CD14-positive monocyte (primary cell): ENCODE measurements at regions not wholly inside any gene's neighbourhood (a gene's known extent, or its start where the extent isn't known, plus 50 kb on each side); places are given as distances from the start of the nearest gene placed in this dataset.

Source experiments
- DNase-seq, 3 donors: peaks; one replicate each; pipeline ENCODE4 v3.0.0-alpha.2; 2011 to 2022
- H2AFZ ChIP-seq: 2 replicates; pipeline ENCODE4 v1.6.0; 2012; ENCODE audit warnings: mild to moderate bottlenecking, low read depth, low read length, inconsistent platforms; ENCODE audit not compliant: insufficient read depth, poor library complexity, severe bottlenecking
- H3K27ac ChIP-seq, 2 donors: 1 replicate in 1 of 2; 2 replicates in 1 of 2; pipeline ENCODE4 v1.5.1; 2012 to 2013; ENCODE audit warnings: low read length in 2 of 2, control low read depth in 1 of 2, inconsistent platforms in 1 of 2, low read depth in 1 of 2, mild to moderate bottlenecking in 1 of 2
- H3K27me3 ChIP-seq, 2 donors: one replicate each; pipeline versions ENCODE4 v1.6.0 to v1.6.1; 2011 to 2013; ENCODE audit warnings: low read length in 2 of 2; ENCODE audit not compliant: control insufficient read depth in 2 of 2, insufficient read depth in 2 of 2
- H3K36me3 ChIP-seq, 2 donors: replicated peaks in 1 of 2; 1 replicate in 1 of 2; 2 replicates in 1 of 2; pipeline versions ENCODE4 v1.5.1 to v1.6.1; 2012 to 2013; ENCODE audit warnings: low read length in 2 of 2, control low read depth in 1 of 2, inconsistent platforms in 1 of 2, mild to moderate bottlenecking in 1 of 2; ENCODE audit not compliant: insufficient read depth in 2 of 2, control insufficient read depth in 1 of 2
- H3K4me1 ChIP-seq, 2 donors: 1 replicate in 1 of 2; 2 replicates in 1 of 2; pipeline versions ENCODE4 v1.5.1 to v1.6.1; 2012 to 2013; ENCODE audit warnings: low read length in 2 of 2, control low read depth in 1 of 2, inconsistent platforms in 1 of 2, mild to moderate bottlenecking in 1 of 2, moderate library complexity in 1 of 2; ENCODE audit not compliant: insufficient read depth in 2 of 2, control insufficient read depth in 1 of 2
- H3K4me2 ChIP-seq: replicated peaks from 2 replicates; pipeline ENCODE3; 2012; ENCODE audit warnings: low read length, moderate library complexity, mild to moderate bottlenecking; ENCODE audit not compliant: poor library complexity, severe bottlenecking; ENCODE audit errors: extremely low read depth
- H3K4me3 ChIP-seq, 3 experiments: fragments of 200-600 bp in 1 of 3; sonication (generic) in 1 of 3; replicated peaks in 1 of 3; 1 replicate in 2 of 3; 2 replicates in 1 of 3; pipeline ENCODE4 v1.5.1; 2011 to 2013; ENCODE audit warnings: low read length in 3 of 3, mild to moderate bottlenecking in 3 of 3, control low read depth in 2 of 3, low read depth in 2 of 3, inconsistent platforms in 1 of 3, moderate library complexity in 1 of 3
- H3K79me2 ChIP-seq: 2 replicates; pipeline ENCODE4 v1.6.0; 2012; ENCODE audit warnings: mild to moderate bottlenecking, control low read depth, inconsistent platforms, low read length, moderate library complexity; ENCODE audit not compliant: insufficient read depth
- H3K9ac ChIP-seq: 2 replicates; pipeline ENCODE4 v1.6.0; 2017; ENCODE audit warnings: low read length, mild to moderate bottlenecking; ENCODE audit not compliant: insufficient read depth, poor library complexity, severe bottlenecking
- H3K9me3 ChIP-seq, 2 donors: replicated peaks in 1 of 2; 1 replicate in 1 of 2; 2 replicates in 1 of 2; pipeline versions ENCODE4 v1.5.1 to v1.6.1; 2012 to 2013; ENCODE audit warnings: low read length in 2 of 2, control low read depth in 1 of 2; ENCODE audit not compliant: control insufficient read depth in 1 of 2, insufficient read depth in 1 of 2
- H4K20me1 ChIP-seq: 2 replicates; pipeline ENCODE4 v1.6.0; 2012; ENCODE audit warnings: mild to moderate bottlenecking, low read length, control low read depth, moderate library complexity; ENCODE audit not compliant: insufficient read depth
- H3K27ac Mint-ChIP-seq, 7 donors: one replicate each; pipeline ENCODE4 v1.8.0; 2020; ENCODE audit warnings: mild to moderate bottlenecking in 7 of 7, mixed read lengths in 7 of 7, moderate library complexity in 6 of 7, inconsistent platforms in 2 of 7
- H3K27me3 Mint-ChIP-seq, 3 donors: one replicate each; pipeline ENCODE4 v1.8.0; 2021 to 2022; ENCODE audit warnings: low read depth in 3 of 3, mild to moderate bottlenecking in 3 of 3, mixed read lengths in 3 of 3, moderate library complexity in 3 of 3, inconsistent platforms in 1 of 3
- H3K36me3 Mint-ChIP-seq, 2 donors: one replicate each; pipeline ENCODE4 v1.8.0; 2020; ENCODE audit warnings: mixed read lengths in 2 of 2, inconsistent platforms in 1 of 2, mild to moderate bottlenecking in 1 of 2
- H3K4me1 Mint-ChIP-seq: one replicate; pipeline ENCODE4 v1.8.0; 2020; ENCODE audit warnings: mild to moderate bottlenecking, mixed read lengths
- H3K4me3 Mint-ChIP-seq, 2 donors: one replicate each; pipeline ENCODE4 v1.8.0; 2020; ENCODE audit warnings: mild to moderate bottlenecking in 2 of 2, mixed read lengths in 2 of 2, moderate library complexity in 1 of 2
- H3K9me3 Mint-ChIP-seq, 7 donors: one replicate each; pipeline ENCODE4 v1.8.0; 2020 to 2022; ENCODE audit warnings: mixed read lengths in 7 of 7, mild to moderate bottlenecking in 6 of 7, moderate library complexity in 6 of 7, inconsistent platforms in 2 of 7
- WGBS: methylation state at CpG from one replicate; pipeline ENCODE4 v1.1.5; 2013; ENCODE audit warnings: missing lambda C conversion rate; ENCODE audit not compliant: insufficient coverage; 5-methylcytosine and 5-hydroxymethylcytosine counted together
- intact Hi-C, 2 donors: fragments of 100-400 bp; cut with micrococcal nuclease; formaldehyde crosslinking; loops; one replicate each; pipeline versions ENCODE4 v1.15.0 to v1.15.1; 2023
- TF ChIP-seq, protein P1 (sequence below): fragments of 200-600 bp; IDR thresholded peaks from one replicate; pipeline ENCODE4 v1.8.0; 2022; ENCODE audit warnings: antibody characterized with exemption, mild to moderate bottlenecking

DNA sequence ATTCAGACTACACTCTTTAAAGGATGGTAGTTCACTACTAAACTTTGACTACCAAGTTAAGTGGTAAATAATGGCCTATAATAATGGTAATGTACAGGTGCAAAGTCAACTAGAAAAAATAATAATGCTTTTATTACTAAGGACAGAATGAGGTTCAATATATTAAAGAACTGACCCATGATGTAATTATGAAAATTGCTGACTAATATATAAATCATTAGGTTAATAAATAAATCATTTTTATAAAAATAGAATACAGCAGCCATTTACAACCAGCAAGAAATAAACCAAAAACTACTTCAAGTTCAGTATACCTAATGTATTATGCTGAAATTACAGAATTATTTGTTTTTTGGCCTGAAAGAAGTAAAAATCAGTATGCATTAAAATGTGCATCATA is 577.2 kb downstream of the PPARGC1A start:
- no peak for DNase-seq
- no peaks in the 10 kb centered on the region for H3K27me3 ChIP-seq
- no peaks in the 10 kb centered on the region for H3K27me3 Mint-ChIP-seq
- intact Hi-C loops: no loop called here
- H3K36me3 Mint-ChIP-seq: no peaks in the 10 kb centered on the region
- H3K4me1 Mint-ChIP-seq: no peaks in the 10 kb centered on the region
- H3K9me3 Mint-ChIP-seq: peaks cover 0 to 6% (median 0%) of the 10 kb centered on the region in 7 donors
- no peak overlapping the region for H3K27ac Mint-ChIP-seq
- no peaks in the 10 kb centered on the region for H3K9me3 ChIP-seq
- no peaks in the 10 kb centered on the region for H3K36me3 ChIP-seq
- H3K27ac ChIP-seq: no peak overlapping the region
- H3K4me1 ChIP-seq: no peaks in the 10 kb centered on the region
- no peak overlapping the region for H3K4me2 ChIP-seq
- no peak overlapping the region for H3K4me3 Mint-ChIP-seq
- H3K9ac ChIP-seq: no peak overlapping the region
- TF ChIP-seq, protein P1, sequence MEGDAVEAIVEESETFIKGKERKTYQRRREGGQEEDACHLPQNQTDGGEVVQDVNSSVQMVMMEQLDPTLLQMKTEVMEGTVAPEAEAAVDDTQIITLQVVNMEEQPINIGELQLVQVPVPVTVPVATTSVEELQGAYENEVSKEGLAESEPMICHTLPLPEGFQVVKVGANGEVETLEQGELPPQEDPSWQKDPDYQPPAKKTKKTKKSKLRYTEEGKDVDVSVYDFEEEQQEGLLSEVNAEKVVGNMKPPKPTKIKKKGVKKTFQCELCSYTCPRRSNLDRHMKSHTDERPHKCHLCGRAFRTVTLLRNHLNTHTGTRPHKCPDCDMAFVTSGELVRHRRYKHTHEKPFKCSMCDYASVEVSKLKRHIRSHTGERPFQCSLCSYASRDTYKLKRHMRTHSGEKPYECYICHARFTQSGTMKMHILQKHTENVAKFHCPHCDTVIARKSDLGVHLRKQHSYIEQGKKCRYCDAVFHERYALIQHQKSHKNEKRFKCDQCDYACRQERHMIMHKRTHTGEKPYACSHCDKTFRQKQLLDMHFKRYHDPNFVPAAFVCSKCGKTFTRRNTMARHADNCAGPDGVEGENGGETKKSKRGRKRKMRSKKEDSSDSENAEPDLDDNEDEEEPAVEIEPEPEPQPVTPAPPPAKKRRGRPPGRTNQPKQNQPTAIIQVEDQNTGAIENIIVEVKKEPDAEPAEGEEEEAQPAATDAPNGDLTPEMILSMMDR: no peak
- H2AFZ ChIP-seq: no peak overlapping the region
- H4K20me1 ChIP-seq: no peaks in the 10 kb centered on the region
- no peaks in the 10 kb centered on the region for H3K79me2 ChIP-seq
- H3K4me3 ChIP-seq: no peak overlapping the region

DNA sequence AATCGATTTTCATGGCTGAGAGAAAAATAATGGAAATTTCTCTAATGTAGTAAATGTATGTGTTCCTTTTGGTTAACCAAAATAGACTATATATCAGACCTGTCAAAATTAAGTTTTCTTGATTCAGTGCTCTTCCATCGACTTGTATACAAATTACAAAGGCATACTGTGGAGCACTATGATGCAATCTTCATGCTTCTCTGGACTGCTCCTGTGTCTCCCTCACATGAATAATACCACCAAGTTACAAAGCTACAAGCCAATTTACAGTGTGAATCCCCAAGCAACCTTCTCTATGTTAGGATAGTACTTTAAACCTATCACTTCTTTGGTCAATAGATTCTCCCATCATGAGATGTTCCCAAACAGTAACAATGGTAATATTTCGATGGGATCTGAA is 577.9 kb downstream of the PPARGC1A start:
- no peak for DNase-seq
- no peaks in the 10 kb centered on the region for H3K79me2 ChIP-seq
- H3K27ac ChIP-seq: no peak overlapping the region
- Mint-ChIP-seq H3K4me1 (no peaks in the 10 kb centered on the region), H3K9me3 (peaks cover 0 to 5% (median 0%) of the 10 kb centered on the region in 7 donors), H3K27ac (no peak overlapping the region), H3K36me3 (no peaks in the 10 kb centered on the region), H3K4me3 (no peak overlapping the region), H3K27me3 (no peaks in the 10 kb centered on the region)
- no peaks in the 10 kb centered on the region for H3K9me3 ChIP-seq
- no peak overlapping the region for H3K4me2 ChIP-seq
- H3K9ac ChIP-seq: no peak overlapping the region
- no peaks in the 10 kb centered on the region for H4K20me1 ChIP-seq
- intact Hi-C loops: no loop called here
- H3K4me3 ChIP-seq: no peak overlapping the region
- H3K36me3 ChIP-seq: no peaks in the 10 kb centered on the region
- TF ChIP-seq, protein P1: no peak
- no peaks in the 10 kb centered on the region for H3K4me1 ChIP-seq
- 100% methylated on average over 2 of the region's 3 CpGs for WGBS
- H3K27me3 ChIP-seq: no peaks in the 10 kb centered on the region
- H2AFZ ChIP-seq: no peak overlapping the region
